Activated naive CD4-positive, alpha-beta T cell (primary cell): ENCODE measurements at regions not wholly inside any gene's neighbourhood (a gene's known extent, or its start where the extent isn't known, plus 50 kb on each side); places are given as distances from the start of the nearest gene placed in this dataset.
"Not testable (repeated sequence)": the region's sequence is repeated elsewhere in the genome, so short reads cannot be mapped to it uniquely, and the experiment has no call there.

Source experiments
- DNase-seq, 4 experiments: peaks; one replicate each; lab custom pipeline; 2025; lab: John Stamatoyannopoulos, UW

GRCh38 chr10:117492504-117492903 is 50.0 kb upstream of the EMX2 start:
- DNase-seq = no peak

- DNase-seq = no peak
Measured at GRCh38 chr10:117488004-117488403, 54.5 kb upstream of the EMX2 start.

- DNase-seq = no peak
Measured at GRCh38 chr10:117486606-117487005, 55.9 kb upstream of the EMX2 start.

GRCh38 chr10:117483056-117483590 is 59.4 kb upstream of the EMX2 start:
- DNase-seq = no peak

GRCh38 chr10:117481011-117481410 is 61.5 kb upstream of the EMX2 start:
- not testable (repeated sequence) for DNase-seq

GRCh38 chr10:117480097-117480496 is 62.4 kb upstream of the EMX2 start:
- DNase-seq = no peak

GRCh38 chr10:117477961-117478670 is 64.4 kb upstream of the EMX2 start:
- DNase-seq = no peak

GRCh38 chr10:117477211-117477947 is 65.2 kb upstream of the EMX2 start:
- DNase-seq = no peak

- DNase-seq = no peak
Measured at GRCh38 chr10:117476716-117477115, 65.8 kb upstream of the EMX2 start.

GRCh38 chr10:117476281-117476680 is 66.3 kb upstream of the EMX2 start:
- no peak for DNase-seq

GRCh38 chr10:117472872-117473271 is 69.7 kb upstream of the EMX2 start:
- no peak for DNase-seq

GRCh38 chr10:117471344-117471874 is 71.1 kb upstream of the EMX2 start:
- DNase-seq = no peak

GRCh38 chr10:117470733-117471132 is 71.8 kb upstream of the EMX2 start:
- no peak for DNase-seq

- DNase-seq = no peak
Measured at GRCh38 chr10:117468665-117469064, 73.9 kb upstream of the EMX2 start.

- DNase-seq = no peak
Measured at GRCh38 chr10:117464176-117464575, 78.4 kb upstream of the EMX2 start.

- DNase-seq = no peak
Measured at GRCh38 chr10:117463545-117463920, 79.0 kb upstream of the EMX2 start.

GRCh38 chr10:117462816-117463544 is 79.6 kb upstream of the EMX2 start:
- DNase-seq = no peak

GRCh38 chr10:117462424-117462792 is 80.1 kb upstream of the EMX2 start:
- no peak for DNase-seq

GRCh38 chr10:117461766-117462423 is 80.7 kb upstream of the EMX2 start:
- DNase-seq = no peak

GRCh38 chr10:117460846-117461765 is 81.4 kb upstream of the EMX2 start:
- no peak for DNase-seq

GRCh38 chr10:117458571-117458970 is 83.3 kb upstream of the PDZD8 start:
- no peak for DNase-seq
